GM19395 (cell line): ENCODE measurements at regions not wholly inside any gene's neighbourhood (a gene's known extent, or its start where the extent isn't known, plus 50 kb on each side); places are given as distances from the start of the nearest gene placed in this dataset.

Experiments used
- ATAC-seq: cut with Tn5 transposase; IDR thresholded peaks from one replicate; pipeline ENCODE4 v1.9.1; 2021; ENCODE audit warnings: mild to moderate bottlenecking, moderate library complexity; ENCODE audit not compliant: unreplicated experiment

DNA sequence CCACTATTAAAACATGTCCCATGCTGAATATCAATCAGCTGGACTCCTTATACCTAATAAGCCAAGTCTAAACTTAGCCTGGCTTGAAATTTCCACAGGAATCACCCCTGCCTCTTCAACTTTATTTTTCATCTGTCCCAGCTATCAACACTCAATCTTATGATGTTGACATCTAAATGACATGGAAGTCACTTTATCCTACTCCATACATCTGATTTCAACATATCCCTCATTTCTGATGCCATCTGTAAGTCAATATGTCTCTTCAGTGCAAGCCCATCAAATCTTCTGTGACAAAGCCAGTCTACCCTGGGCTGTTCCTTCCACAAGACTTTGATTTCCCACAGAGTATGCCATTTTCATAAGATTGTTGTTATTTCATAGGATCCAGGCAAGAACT, 143.6 kb upstream of the SEMA6D start:
- ATAC-seq = no peak

DNA sequence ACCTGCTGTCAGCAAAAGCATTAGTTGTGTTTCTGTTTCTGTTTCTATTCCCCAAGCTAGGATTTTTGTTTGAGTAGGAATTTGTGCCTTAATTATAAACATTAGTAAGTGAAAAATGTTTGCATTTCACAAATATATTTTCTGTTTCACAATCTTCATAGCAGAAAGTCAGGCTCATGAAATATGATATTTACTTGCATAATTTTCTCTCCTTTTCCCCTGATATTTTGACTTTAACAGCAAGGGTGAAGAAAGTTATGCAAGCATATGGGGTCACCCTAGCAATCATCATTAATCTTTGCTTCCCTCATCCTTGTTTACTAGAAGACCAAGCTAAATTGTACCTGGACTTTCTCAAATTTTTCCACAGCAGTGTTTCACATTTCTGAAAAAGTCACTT, 140.3 kb upstream of the SEMA6D start:
- ATAC-seq = no peak

DNA sequence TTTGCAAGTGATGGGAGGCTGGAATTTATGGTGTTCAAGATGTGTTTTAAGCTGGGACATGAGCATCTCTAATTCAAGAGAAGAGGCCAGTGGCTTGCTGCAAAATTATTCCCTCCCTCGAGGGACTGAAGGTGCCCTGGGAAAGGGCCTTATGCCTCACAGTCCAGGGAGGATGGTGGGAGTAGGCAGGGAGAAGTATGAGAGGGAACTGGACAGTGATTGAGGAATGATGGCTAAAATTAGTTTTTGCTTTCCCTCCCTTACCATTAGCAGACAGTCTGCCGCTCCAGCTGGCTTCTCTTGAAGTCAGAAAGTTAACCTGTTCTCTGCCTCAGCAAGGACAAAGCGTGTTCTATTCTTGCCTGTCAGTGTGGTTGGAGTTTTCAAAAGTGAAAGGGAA, 139.8 kb upstream of the SEMA6D start:
- ATAC-seq = no peak

DNA sequence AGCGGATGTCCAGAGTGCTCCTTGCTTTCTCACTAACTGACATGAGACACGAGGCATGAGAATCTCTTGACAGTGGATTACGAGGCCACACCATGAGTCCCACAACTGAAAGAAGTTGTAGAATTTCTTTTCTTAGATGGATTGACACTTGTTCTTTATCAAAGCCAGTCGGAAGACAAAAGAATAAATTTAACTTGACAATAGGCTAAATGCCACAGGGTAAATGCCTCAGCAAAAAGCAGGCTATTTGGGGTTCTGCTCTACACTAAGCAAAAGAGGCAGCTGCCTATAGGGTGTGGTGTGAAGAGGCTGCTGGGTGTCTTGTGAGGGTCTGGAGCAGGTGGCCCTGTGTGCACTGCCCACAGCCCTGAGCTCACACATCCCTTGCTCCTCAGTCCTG, 135.1 kb upstream of the SEMA6D start:
- no peak for ATAC-seq

DNA sequence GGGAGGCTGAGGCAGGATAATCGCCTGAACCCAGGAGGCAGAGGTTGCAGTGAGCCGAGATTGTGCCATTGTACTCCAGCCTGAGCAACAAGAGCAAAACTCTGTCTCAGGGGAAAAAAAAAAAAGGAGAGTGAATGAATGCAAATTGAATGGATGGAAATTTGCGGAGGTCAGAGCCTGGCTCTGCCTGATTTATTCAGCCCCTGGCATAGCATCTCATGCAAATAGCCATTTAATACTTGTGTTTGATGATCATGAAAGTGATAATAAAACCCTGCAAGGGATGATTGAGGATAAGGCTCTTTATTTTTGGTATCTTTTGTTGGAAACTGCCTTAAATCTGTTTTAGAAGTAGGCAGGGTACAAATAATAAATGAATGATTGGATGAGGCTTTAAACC, 133.0 kb upstream of the SEMA6D start:
- no peak for ATAC-seq

DNA sequence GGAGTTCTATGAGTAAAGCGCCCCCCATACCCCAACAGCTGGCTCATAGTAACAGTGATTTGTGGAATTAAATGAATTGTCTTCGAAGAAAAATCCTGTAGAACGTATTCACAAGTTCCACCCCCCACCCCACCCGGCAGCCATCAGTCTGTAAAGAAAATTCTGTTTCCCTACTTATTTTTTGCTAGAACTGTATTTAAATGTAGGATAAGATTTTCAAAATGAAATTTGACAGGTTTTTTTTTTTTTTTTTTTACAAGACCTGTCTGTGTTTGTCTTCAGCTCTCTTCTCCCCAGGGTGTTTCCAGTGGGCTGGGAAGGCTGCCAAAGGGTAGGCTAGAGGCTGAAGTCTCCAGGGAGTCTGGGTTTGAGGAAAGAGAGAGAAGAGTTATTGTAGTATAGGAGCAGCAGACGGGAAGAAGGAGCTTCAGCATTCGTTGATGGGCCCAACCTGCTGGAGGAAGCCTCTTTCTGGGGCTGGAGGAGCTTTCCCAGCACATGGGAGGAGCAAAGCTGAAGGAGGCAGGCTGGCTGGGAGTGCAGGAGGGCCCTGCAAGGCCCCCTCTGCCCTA, 130.6 kb upstream of the SEMA6D start:
- ATAC-seq = no peak

DNA sequence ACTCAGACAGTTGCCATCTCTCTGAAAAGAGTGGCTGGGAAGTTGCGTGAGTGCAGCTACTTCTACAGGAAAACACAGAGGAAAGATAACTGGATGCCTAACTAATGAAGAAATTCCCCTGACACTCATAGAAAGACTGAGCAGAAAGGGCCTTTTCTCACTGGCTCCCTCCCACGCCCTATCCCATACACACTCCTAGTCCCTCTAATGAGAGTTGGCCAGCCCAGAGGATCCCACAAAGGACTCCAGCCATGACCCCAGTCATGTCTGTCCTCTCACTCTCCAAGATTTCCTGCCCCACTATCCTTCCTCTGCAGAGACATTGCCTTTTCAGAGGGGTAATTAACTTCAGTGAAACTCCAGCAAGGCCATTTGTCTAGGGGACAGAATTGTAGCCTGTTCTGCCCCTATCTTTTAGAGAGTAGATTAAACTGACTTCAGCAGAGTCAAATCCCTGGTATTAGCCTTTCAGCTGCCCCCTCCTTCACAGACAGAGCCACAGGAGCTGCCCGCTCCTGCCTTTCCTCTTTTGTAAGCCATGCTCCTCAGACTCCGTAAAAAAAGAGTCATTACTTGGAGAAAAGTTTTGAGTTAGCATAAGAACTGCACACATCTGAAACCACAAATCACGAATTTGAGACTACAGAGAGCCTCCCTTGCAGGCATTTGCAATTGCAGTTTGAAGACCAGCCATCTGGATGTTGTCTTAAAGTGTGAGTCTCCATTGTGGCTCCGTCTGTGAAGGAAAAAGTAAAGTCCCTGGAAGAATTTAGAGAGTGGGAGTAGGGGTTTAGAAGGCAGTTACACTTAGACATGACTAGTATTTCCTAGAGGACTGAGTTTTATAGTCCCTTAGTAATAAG, 129.1 kb upstream of the SEMA6D start:
- ATAC-seq = no peak

DNA sequence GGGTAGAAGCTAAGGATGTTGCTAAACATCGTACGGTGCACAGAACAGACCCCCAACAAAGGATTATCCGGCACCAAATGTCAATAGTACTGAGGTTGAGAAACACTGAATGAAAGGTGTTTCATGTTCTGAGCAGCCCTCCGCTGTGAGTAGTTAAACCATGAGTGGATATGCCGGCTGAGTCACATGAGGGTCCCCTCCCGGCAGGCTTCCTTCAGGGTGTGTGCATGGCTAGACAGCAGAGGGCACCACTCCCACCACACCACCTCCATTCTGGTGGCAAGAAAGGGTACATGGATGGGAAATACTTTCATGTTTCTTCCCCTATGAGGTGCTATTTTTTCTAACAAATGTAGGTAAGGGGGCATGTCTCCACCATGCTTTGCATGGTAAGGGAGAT, 128.3 kb upstream of the SEMA6D start:
- no peak for ATAC-seq

DNA sequence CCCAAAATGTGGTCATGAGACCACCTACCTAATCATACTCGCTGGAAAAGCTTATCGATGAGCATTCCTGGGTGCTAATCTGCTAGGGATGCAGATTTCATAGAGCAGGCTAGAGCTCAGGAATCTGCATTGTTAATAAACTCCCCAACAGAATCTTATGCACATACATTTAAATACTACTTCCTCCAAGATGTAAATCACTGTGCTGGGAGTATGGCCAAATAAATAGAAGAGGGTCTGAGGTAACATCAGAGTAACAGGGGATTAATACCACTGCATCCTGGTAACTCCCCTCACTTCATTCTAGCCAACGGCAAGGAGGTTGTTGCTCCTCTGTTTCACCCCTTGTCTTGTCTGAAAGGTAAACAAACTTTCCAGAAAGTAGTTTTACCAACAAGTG, 118.3 kb upstream of the SEMA6D start:
- no peak for ATAC-seq

DNA sequence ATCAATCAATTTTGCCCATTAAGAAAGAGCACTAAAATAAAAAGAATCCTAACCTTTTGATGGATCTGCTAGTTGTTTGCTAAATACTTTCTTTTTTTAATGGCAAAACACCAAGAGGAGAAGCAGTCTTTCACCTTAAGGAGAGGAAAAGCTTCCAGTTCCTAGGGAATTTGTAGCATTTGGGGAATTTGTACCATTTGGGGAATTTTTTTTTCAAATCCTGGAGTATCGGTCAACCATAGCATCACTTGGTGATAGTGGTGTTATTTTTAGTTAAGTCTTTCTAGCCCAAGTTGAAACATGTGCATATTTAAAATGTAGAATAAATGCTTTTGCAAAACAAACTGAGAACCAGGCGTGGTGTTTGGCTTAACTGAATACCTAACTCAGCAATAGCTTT, 117.5 kb upstream of the SEMA6D start:
- no peak for ATAC-seq

DNA sequence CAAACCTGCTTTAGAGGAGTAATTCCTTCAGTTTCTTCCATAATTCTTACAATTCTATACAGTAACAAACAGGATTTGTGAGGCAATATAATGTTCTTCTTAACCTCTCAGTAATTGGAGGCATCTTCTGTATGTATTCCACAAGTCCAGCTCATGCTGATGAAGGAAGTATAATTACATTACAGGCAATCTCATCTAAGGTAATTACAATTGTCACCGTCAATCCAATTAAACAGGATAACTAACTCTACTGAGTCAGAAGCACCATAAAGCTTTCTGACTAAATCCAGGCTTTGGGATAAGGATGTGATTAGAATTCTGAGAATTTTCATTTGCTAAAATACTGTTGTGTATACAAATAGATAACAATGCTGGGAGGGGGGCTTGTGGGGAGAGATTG, 115.2 kb upstream of the SEMA6D start:
- ATAC-seq = no peak

DNA sequence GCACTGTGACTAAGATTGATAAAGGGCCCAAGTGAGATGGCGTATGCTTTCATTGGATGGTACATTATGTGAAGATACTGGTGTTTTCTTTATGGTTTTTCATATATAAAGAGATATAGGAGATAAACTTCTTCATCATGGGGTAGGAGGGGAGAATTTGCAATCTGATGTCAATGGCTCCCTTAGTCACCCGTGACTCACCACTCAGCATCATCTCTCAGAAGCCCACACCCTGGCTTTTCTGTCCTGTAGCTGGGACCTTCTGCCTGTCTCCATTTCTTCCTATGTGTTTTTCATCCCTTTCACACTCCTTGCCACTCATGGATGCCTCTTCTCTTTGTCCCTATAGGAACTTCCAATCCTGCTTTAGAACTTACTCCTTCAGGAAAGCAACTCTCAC, 114.3 kb upstream of the SEMA6D start:
- no peak for ATAC-seq

DNA sequence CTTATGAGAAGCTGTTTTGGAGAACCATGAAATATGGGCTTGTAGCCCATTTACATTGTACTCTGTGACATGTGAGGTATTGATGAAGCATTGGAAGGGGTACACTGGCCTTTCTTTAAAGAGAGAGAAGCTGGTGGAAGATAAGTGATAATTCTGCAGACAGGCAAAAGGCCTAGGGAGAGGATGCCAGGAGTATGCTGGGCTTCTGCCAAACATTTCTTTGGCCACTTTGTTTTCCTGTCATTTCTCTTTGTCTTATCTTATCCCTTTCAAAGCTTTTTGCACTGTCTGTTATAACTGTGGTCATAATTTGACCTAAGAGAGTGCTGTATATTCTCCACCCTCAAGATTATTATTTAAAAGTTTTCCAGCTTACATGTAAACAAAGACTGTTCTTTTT, 109.6 kb upstream of the SEMA6D start:
- ATAC-seq = no peak

DNA sequence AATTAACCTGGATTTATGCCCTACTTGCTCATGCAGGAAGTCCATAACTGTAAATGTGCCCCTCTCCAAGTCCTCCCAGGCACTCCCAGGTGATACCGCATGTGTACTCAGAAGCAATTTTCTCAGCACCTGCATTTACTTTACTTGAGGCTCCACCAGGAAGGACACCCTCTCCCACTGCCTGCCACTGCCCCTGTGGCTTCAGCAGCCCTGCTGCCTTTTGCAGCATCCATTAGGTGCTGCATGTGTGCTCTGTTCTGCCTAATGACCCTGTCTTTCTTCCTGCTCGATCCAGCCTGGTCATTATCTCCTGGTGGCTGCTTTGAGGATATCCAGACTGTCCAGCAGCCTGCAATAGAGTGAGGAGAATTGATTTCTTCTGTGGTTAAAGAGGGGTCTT, 107.6 kb upstream of the SEMA6D start:
- ATAC-seq = no peak

DNA sequence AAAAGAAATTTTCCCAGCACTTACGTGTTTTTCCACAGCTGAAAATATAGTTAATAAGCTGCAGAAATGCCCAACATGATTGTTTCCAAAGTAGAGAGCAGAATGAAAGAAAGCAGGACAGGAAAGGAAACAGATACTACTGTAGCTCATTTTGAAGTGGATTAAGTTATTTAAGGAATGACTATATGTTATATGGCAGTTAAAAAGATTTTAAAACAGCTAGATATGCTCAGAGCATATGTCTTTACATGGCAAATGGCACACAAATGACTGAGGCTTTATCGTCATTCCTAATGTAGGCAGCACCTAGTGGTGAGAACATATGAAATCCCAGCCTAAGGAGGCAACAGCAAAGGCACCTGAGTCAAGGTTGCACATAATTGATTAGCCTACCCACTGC, 106.6 kb upstream of the SEMA6D start:
- ATAC-seq = no peak

DNA sequence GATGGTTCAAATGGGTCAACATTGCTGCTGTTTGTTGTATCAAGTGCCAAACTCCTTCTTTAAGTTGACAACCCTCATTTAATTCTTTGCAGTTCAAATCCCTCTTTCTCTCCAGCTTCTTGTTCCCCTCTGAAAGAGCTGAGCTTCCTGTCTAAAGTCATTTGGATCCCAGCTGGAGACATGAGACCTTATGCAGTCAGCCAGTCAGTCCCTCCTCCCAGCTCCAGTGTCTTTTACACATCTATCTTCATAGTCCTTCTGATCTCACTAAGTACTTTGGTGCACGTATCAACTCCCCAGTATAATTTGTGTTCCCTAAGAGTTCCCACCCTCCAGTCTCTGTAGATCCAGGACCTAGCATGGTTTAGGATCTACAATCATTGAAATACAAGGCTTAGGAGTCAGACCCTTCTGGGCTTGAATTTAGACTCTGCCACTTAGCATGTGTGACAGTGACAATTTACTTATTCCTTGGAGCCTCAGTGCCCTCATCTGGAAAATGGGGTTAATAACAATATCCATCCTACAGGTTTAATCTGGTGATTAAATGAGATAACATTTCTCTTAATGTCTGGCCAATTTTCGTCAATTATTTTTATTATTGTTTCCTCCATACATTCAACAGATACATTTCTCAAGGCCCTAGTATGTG, 102.8 kb upstream of the SEMA6D start:
- no peak for ATAC-seq

DNA sequence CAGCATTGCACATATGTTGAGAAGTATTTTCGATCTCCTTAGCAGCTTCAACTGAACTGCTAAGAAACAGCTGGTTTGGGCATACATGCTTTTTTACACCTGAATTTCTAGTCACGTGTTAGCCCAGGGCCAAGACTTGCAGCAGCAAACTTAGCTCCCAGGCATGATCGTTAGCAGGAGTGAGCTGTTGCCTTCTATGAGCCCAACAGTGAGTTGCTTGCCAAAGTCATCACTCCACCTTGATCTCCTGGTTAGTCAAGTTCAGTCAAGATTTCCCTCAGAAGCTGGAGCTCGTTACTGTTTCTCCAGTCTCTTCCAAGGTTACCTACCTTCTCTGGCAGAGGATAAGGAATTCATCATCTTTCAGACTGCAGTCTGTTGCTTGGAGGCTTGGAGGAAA, 100.4 kb upstream of the SEMA6D start:
- no peak for ATAC-seq

DNA sequence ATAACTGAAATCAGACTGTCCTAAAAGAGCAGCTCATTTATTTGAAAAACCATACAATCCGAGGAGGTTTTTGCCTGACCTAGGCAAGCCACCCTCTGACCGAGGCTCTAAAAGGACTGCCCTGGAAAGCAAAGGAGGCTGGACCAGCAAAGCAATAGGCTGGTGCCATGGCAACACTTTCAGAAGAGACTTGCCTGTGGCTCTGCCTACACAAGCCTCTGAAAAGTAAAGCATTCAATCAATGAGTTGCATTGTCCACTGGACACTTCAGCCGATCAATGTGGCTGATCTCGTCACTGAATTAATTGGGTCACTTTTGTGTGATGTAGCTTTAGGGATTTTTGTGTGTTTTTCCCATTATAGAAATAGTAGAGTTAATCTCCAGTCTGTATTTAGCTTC, 99.1 kb upstream of the SEMA6D start:
- ATAC-seq = no peak

DNA sequence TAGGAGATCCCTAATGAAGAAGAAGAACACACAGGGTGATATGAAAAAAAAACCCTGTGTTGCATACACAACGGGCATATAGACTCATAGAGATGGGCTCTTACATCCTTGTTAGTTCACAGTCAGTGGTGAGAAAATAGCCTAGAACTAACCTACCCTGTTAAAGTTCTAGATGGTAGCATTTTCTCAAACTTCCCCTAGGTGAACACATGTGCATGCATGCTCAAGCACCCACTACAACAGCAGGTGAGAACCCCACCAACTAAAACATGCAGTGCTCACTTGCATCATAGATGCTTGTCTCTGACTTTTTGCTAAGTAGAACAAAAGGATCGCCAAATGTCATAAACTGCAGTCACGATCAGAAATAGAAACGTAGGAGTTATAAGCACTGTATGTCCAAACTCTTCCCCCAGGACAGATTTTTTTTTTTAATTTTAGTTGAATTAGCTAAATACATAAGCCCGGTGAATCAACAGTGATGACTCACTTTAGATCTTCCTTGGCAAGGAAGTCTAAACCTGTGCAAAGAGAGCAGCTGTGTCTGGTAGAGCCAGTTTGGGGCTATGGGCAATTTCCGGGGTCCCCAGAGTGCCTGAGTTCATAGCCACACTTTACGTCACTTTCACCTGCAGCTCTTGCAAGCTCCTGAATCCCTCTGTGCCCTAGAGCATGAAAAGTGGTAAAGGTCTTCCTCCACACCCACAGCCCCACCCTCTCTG, 96.2 kb upstream of the SEMA6D start:
- ATAC-seq = no peak

DNA sequence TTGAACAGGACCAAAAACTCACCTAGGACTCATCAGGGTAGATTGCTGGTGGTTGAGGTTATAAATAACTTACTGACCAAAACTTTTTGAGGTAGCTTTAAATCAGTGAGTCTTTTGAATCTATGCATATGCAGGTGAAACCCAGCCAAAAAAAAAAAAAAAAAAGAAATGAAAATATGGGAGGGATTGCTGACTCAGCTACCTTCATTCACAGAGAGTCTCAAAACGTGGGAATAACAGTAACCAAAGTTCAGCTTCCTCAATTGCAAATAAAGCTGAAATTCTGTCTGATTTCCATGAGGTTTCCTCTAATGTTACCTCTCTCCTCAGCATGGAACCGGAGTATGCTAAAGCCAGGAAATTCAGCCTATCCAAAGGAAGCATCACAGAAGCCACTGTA, 95.2 kb upstream of the SEMA6D start:
- ATAC-seq = no peak

DNA sequence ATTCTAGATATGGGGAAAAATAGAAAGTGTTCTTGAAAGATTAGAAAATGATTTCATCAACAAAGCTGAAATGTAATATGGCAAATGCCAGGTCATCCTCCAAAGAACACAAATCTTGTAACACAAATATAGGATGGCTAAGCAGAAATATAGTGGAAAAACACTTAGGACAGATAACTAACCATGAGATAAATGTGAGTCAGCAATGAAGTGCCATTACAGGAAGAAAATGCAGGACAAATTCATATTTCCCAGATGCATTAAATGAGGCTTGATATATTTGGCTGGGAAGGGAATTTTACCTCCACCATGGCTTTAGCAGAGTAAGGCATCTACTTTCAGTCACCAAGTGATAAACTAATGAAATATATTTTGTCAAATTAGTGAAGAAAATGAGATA, 92.8 kb upstream of the SEMA6D start:
- no peak for ATAC-seq

DNA sequence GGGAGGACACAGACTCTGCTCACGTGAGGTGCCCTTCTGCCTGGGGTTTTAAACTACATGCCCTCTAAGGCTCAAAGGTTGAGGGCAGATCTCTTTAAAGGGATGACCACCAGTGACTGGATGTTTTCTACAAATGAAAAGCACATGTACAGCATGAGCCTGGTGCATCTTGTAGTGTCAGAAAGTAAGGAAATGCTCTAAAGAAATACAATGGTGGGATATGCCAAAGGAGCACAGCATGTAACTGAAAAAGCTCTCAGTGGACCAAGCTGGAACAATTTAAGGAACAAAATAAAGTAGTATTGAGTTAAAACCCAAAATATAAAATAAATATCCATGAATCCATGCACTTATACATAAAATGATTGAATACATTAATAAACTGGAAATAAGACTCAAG, 78.3 kb upstream of the SEMA6D start:
- no peak for ATAC-seq
